ENCODE measurements at regions not wholly inside any gene's neighbourhood (a gene's known extent, or its start where the extent isn't known, plus 50 kb on each side); places are given as distances from the start of the nearest gene placed in this dataset.

DNA sequence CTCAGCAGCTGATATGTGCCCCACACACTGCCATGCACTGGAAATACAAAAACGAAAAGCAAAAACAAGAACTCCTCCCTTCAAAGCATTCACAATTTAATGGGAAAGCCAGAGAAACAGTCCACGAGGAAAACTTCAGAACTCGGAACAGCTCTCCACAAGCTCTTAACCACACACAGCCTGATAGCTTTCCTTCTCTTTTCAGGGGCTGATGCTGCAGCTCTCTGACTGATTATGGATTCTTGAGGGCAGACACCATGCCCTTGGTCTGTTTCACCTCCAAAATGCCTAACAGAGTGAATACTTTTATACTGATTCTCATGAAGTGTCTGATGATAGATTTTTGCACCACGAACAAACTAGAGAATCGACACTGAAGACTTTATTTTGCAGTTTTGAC is 282.1 kb downstream of the CD83 start:
- TF ChIP-seq, protein P1, sequence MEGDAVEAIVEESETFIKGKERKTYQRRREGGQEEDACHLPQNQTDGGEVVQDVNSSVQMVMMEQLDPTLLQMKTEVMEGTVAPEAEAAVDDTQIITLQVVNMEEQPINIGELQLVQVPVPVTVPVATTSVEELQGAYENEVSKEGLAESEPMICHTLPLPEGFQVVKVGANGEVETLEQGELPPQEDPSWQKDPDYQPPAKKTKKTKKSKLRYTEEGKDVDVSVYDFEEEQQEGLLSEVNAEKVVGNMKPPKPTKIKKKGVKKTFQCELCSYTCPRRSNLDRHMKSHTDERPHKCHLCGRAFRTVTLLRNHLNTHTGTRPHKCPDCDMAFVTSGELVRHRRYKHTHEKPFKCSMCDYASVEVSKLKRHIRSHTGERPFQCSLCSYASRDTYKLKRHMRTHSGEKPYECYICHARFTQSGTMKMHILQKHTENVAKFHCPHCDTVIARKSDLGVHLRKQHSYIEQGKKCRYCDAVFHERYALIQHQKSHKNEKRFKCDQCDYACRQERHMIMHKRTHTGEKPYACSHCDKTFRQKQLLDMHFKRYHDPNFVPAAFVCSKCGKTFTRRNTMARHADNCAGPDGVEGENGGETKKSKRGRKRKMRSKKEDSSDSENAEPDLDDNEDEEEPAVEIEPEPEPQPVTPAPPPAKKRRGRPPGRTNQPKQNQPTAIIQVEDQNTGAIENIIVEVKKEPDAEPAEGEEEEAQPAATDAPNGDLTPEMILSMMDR (IDR thresholded peaks at IDR 0.05), result no peak
- no peak for TF ChIP-seq EP300 (IDR thresholded peaks at IDR 0.05)

Data from sigmoid colon (tissue), 4 donors.